ENCODE measurements at regions not wholly inside any gene's neighbourhood (a gene's known extent, or its start where the extent isn't known, plus 50 kb on each side); places are given as distances from the start of the nearest gene placed in this dataset.

- TF ChIP-seq, protein P1, sequence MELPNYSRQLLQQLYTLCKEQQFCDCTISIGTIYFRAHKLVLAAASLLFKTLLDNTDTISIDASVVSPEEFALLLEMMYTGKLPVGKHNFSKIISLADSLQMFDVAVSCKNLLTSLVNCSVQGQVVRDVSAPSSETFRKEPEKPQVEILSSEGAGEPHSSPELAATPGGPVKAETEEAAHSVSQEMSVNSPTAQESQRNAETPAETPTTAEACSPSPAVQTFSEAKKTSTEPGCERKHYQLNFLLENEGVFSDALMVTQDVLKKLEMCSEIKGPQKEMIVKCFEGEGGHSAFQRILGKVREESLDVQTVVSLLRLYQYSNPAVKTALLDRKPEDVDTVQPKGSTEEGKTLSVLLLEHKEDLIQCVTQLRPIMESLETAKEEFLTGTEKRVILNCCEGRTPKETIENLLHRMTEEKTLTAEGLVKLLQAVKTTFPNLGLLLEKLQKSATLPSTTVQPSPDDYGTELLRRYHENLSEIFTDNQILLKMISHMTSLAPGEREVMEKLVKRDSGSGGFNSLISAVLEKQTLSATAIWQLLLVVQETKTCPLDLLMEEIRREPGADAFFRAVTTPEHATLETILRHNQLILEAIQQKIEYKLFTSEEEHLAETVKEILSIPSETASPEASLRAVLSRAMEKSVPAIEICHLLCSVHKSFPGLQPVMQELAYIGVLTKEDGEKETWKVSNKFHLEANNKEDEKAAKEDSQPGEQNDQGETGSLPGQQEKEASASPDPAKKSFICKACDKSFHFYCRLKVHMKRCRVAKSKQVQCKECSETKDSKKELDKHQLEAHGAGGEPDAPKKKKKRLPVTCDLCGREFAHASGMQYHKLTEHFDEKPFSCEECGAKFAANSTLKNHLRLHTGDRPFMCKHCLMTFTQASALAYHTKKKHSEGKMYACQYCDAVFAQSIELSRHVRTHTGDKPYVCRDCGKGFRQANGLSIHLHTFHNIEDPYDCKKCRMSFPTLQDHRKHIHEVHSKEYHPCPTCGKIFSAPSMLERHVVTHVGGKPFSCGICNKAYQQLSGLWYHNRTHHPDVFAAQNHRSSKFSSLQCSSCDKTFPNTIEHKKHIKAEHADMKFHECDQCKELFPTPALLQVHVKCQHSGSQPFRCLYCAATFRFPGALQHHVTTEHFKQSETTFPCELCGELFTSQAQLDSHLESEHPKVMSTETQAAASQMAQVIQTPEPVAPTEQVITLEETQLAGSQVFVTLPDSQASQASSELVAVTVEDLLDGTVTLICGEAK (IDR thresholded peaks at IDR 0.05): no peak
- TF ChIP-seq, protein P1 (CRISPR knock-in tag; IDR thresholded peaks at IDR 0.05): no peak
Observed at GRCh38 chr5:173804579-173804978, 83.6 kb upstream of the CPEB4 start (continued).

DNA sequence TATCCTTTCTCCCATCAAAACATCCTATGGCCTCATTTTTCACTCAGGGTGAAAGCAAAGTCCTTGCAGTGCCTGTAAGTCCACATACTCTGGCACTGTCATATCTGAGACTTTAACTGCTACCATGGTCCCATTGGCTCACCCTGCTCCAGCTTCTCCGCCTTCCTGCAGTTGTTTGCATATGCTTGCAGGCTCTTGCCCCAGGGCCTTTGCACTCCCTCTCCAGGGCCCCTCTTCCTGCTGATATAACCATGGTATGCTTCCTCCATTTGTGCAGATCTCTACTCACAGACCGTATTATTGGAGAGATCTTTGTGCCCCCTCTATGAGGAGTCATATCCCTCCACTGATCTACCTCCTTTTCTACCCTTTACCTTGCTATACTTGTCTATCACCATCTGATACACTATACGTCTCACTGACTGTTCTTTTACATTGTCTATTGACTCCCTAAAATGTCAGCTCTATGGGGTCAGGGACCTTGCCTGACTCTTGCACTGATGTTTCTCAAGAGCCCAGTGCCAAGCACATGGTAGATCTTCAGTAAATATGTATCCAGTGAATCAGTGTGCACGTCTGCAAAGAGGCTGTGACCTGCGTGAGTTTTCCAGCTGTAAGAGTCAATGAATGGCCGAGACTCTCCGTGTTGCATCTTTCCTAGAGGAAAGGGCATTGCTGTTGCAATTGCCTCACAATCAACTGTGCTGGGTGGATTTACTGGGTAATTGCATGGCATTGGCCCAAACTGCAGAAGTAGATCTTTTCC lies 81.7 kb upstream of the CPEB4 start:
- Histone ChIP-seq H3K9me3 (ENCODE audit: low read length) (no peaks in the 10 kb centered on the region), H3K27me3 (ENCODE audit: control insufficient read depth in 1 of 2, insufficient read depth in 2 of 2, low read length in 2 of 2) (no peaks in the 10 kb centered on the region), H3K9ac (ENCODE audit: insufficient read depth, low read depth, low read length) (no peak overlapping the region), H3K79me2 (ENCODE audit: insufficient read depth, low read length) (no peaks in the 10 kb centered on the region), H3K4me2 (ENCODE audit: low read depth, low read length) (peak overlapping the region; percentile 45), H3K4me3 (replicated peaks in 1 of 3; ENCODE audit: insufficient read depth in 1 of 3, low read depth in 2 of 3, low read length in 3 of 3) (peak overlapping the region in 1 of 3 experiments; percentile 30; a peak in 1 of 6 replicates), H3K36me3 (replicated peaks in 1 of 2; ENCODE audit: control insufficient read depth in 1 of 2, insufficient read depth in 2 of 2, low read length in 2 of 2) (no peaks in the 10 kb centered on the region), H4K20me1 (ENCODE audit: insufficient read depth, low read length) (no peaks in the 10 kb centered on the region), H3K4me1 (ENCODE audit: insufficient read depth, low read length) (peaks cover 62% of the 10 kb centered on the region), H3K27ac (ENCODE audit: extremely low read length, insufficient read depth, low read length) (peak overlapping the region; percentile 59), H2AFZ (ENCODE audit: low read length) (no peak overlapping the region)
- FAIRE-seq: peak; percentile 83
- ATAC-seq: peak; percentile 73
- no TSS peak for BruUV-seq (replicated peaks)
- peak; percentile 80 for DNase-seq (ENCODE audit: low spot score)
- WGBS (ENCODE audit: low lambda C conversion rate): 6% methylated on average over 7 of the region's 7 CpGs
- POLR2A ChIA-PET: interaction anchor here (0.8 to 2.6 kb wide), 11 partner anchors 13 to 164 kb away, joined by 3 to 45 read pairs (median 7); partner anchors contain the start of gene CPEB4
- intact Hi-C loops (cut with micrococcal nuclease; ENCODE audit: unreplicated experiment) (loop anchor here (1.0 to 2.0 kb wide), 2 partner anchors 18 to 167 kb away; no protein-coding TSS in a partner anchor), in situ Hi-C loops (cut with HindIII; ENCODE audit: extremely low pct_ligation_motif_present, low pct_unique_long_range_greater_than_20kb) (no loop called here)
- CTCF ChIA-PET (ENCODE audit: low intra/inter-chr PET ratio, low total read pairs): no interaction called here
- TF ChIP-seq ZNF563 (CRISPR knock-in tag; IDR thresholded peaks at IDR 0.05): peak; percentile 39; the same call in 1 of the 2 replicates
- TF ChIP-seq NCOA2 (CRISPR knock-in tag; IDR thresholded peaks at IDR 0.05): peak; percentile 68; the same call in 1 of the 2 replicates
- TF ChIP-seq ZSCAN22 (CRISPR knock-in tag; IDR thresholded peaks at IDR 0.05): no peak
- TF ChIP-seq PAF1 (CRISPR knock-in tag; IDR thresholded peaks at IDR 0.05): no peak
- no peak for TF ChIP-seq ZNF674 (CRISPR knock-in tag; IDR thresholded peaks at IDR 0.05; ENCODE audit: low read depth)
- TF ChIP-seq, protein P2, sequence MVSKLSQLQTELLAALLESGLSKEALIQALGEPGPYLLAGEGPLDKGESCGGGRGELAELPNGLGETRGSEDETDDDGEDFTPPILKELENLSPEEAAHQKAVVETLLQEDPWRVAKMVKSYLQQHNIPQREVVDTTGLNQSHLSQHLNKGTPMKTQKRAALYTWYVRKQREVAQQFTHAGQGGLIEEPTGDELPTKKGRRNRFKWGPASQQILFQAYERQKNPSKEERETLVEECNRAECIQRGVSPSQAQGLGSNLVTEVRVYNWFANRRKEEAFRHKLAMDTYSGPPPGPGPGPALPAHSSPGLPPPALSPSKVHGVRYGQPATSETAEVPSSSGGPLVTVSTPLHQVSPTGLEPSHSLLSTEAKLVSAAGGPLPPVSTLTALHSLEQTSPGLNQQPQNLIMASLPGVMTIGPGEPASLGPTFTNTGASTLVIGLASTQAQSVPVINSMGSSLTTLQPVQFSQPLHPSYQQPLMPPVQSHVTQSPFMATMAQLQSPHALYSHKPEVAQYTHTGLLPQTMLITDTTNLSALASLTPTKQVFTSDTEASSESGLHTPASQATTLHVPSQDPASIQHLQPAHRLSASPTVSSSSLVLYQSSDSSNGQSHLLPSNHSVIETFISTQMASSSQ (IDR thresholded peaks at IDR 0.05; ENCODE audit: low read depth): peak; percentile 39; the same call in 1 of the 2 replicates
- TF ChIP-seq, protein P2 (CRISPR knock-in tag; IDR thresholded peaks at IDR 0.05; ENCODE audit: borderline replicate concordance): peak; percentile 69

All from HepG2 (cell line).